ENCODE measurements at regions not wholly inside any gene's neighbourhood (a gene's known extent, or its start where the extent isn't known, plus 50 kb on each side); places are given as distances from the start of the nearest gene placed in this dataset.

GRCh38 chrX:88244066-88244465 lies 503.0 kb upstream of the CPXCR1 start:
- Histone ChIP-seq H3K4me3 (ENCODE audit: low read depth in 2 of 2, low read length in 1 of 2) (no peak overlapping the region), H3K79me2 (ENCODE audit: insufficient read depth) (no peaks in the 10 kb centered on the region), H3K36me3 (replicated peaks in 1 of 2; ENCODE audit: control insufficient read depth in 1 of 2, insufficient read depth in 2 of 2, low read length in 1 of 2) (no peaks in the 10 kb centered on the region), H3K9me2 (no peaks in the 10 kb centered on the region), H3K27me3 (ENCODE audit: insufficient read depth) (no peaks in the 10 kb centered on the region), H3K9ac (no peak overlapping the region), H3K4me1 (ENCODE audit: control insufficient read depth in 1 of 2, insufficient read depth in 2 of 2, low read depth in 1 of 2, low read length in 1 of 2) (no peaks in the 10 kb centered on the region), H4K20me1 (ENCODE audit: insufficient read depth) (no peaks in the 10 kb centered on the region), H3K4me2 (no peak overlapping the region), H3K27ac (ENCODE audit: low read depth in 2 of 2, low read length in 1 of 2) (no peak overlapping the region), H3F3A (replicated peaks; ENCODE audit: insufficient read depth) (no peaks in the 10 kb centered on the region), H2AFZ (ENCODE audit: low read depth) (no peak overlapping the region), H3K9me3 (no peaks in the 10 kb centered on the region)
- CTCF ChIA-PET, result no interaction called here
- DNase-seq, result no peak
- POLR2A ChIA-PET, result no interaction called here
- WGBS (ENCODE audit: low lambda C conversion rate), result 5% methylated on average over 1 of the region's 1 CpG
- no peak for TF ChIP-seq IRF3 (IDR thresholded peaks at IDR 0.05; ENCODE audit: low read depth, low read length)
- no peak for TF ChIP-seq MEF2A (IDR thresholded peaks at IDR 0.05; ENCODE audit: borderline replicate concordance, low read depth)
- TF ChIP-seq NFIC (IDR thresholded peaks at IDR 0.05; ENCODE audit: borderline replicate concordance), result no peak
- TF ChIP-seq SMC3 (IDR thresholded peaks at IDR 0.05; ENCODE audit: low read depth, low read length), result no peak
- no peak for TF ChIP-seq JUND (IDR thresholded peaks at IDR 0.05)
- TF ChIP-seq MAX (IDR thresholded peaks at IDR 0.05; ENCODE audit: low read depth), result no peak
- TF ChIP-seq YY1 (IDR thresholded peaks at IDR 0.05; ENCODE audit: low read depth), result no peak
- no peak for TF ChIP-seq GATA2 (CRISPR knock-in tag; IDR thresholded peaks at IDR 0.05)
- TF ChIP-seq TAF1 (IDR thresholded peaks at IDR 0.05; ENCODE audit: borderline replicate concordance, low read depth, low read length), result no peak
- no peak for TF ChIP-seq PBX3 (IDR thresholded peaks at IDR 0.05)
- TF ChIP-seq FOXM1 (IDR thresholded peaks at IDR 0.05; ENCODE audit: low read depth), result no peak
- no peak for TF ChIP-seq MXI1 (IDR thresholded peaks at IDR 0.05; ENCODE audit: low read depth, low read length)
- no peak for TF ChIP-seq CTCF (IDR thresholded peaks at IDR 0.05)
- TF ChIP-seq GABPA (IDR thresholded peaks at IDR 0.05; ENCODE audit: low read depth), result no peak
- no peak for TF ChIP-seq FOXJ3 (CRISPR knock-in tag; IDR thresholded peaks at IDR 0.05)
- TF ChIP-seq EP300 (IDR thresholded peaks at IDR 0.05; ENCODE audit: borderline replicate concordance in 1 of 2, low read depth in 1 of 2, low read length in 1 of 2), result no peak
- TF ChIP-seq RAD21 (IDR thresholded peaks at IDR 0.05; ENCODE audit: low read length), result no peak
- TF ChIP-seq EZH2phosphoT487 (IDR thresholded peaks at IDR 0.05; ENCODE audit: borderline replicate concordance, low read depth), result no peak
- no peak for TF ChIP-seq USF1 (IDR thresholded peaks at IDR 0.05; ENCODE audit: borderline replicate concordance, low read depth)

All from SK-N-SH (cell line).